Body of pancreas (tissue), 4 donors: ENCODE measurements at regions not wholly inside any gene's neighbourhood (a gene's known extent, or its start where the extent isn't known, plus 50 kb on each side); places are given as distances from the start of the nearest gene placed in this dataset.

ENCODE experiments used
- ATAC-seq: fragments of 150-250 bp; one replicate; pipeline ENCODE4 v1.9.1; 2016
- DNase-seq, 4 donors: peaks; one replicate each; pipeline ENCODE4 v3.0.0-alpha.2; 2019
- H3K27ac ChIP-seq, 4 donors: fragments of 200-600 bp; sonication (generic); 1 replicate in 3 of 4; 2 replicates in 1 of 4; pipeline versions ENCODE4 v1.5.1 to v1.6.1; 2016 to 2019; ENCODE audit warnings: mild to moderate bottlenecking in 1 of 4, mixed read lengths in 1 of 4, moderate library complexity in 1 of 4
- H3K27me3 ChIP-seq, 2 donors: fragments of 200-600 bp; sonication (generic); one replicate each; pipeline ENCODE4 v1.6.0; 2016; ENCODE audit warnings: mild to moderate bottlenecking in 1 of 2
- H3K36me3 ChIP-seq, 2 donors: fragments of 200-600 bp; sonication (generic); replicated peaks in 1 of 2; 2 replicates each; pipeline ENCODE4 v1.5.1; 2016; ENCODE audit warnings: low read depth in 2 of 2; ENCODE audit not compliant: insufficient read depth in 1 of 2
- H3K4me1 ChIP-seq: fragments of 200-600 bp; sonication (generic); one replicate; pipeline ENCODE4 v1.6.0; 2016
- H3K4me3 ChIP-seq, 2 donors: fragments of 200-600 bp; sonication (generic); 1 replicate in 1 of 2; 2 replicates in 1 of 2; pipeline ENCODE4 v1.5.1; 2016 to 2019
- H3K9me3 ChIP-seq, 3 donors: fragments of 200-600 bp; sonication (generic); 1 replicate in 2 of 3; 2 replicates in 1 of 3; pipeline ENCODE4 v1.5.1; 2016
- POLR2A ChIP-seq, 3 donors: fragments of 450-650 bp; IDR thresholded peaks; one replicate each; pipeline ENCODE4 v1.6.1; 2016; ENCODE audit warnings: antibody characterized with exemption in 3 of 3, mild to moderate bottlenecking in 2 of 3
- WGBS, 2 donors: methylation state at CpG; one replicate each; pipeline ENCODE4 v1.1.5; 2017; 5-methylcytosine and 5-hydroxymethylcytosine counted together
- intact Hi-C: fragments of 100-400 bp; cut with DNase I; formaldehyde crosslinking; loops from one replicate; pipeline ENCODE4 v1.15.1; 2023
- TF ChIP-seq, protein P1 (sequence below), 7 experiments: fragments of 450-650 bp in 4 of 7; fragments of 200-600 bp in 3 of 7; sonication (generic) in 3 of 7; IDR thresholded peaks; one replicate each; pipeline ENCODE4 v1.5.1; 2016 to 2019; ENCODE audit warnings: antibody characterized with exemption in 7 of 7

DNA sequence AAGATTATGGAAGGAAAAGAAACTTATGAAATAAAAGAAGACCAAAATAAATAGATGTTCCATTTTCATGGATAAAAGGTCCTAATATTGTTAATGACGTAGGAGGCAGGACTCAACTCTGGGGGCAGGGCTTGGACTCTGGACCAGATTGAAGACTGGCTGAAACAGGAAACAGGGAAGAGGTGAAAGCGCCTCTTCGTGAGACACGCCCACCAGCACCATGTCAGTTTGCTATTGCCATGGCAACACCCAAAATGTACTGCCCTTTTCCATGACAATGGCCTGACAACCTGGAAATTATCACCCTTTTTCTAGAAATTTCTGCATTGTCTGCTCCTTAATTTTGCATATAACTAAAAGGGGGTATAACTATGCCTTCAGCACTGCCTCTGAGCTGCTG, 1522.2 kb downstream of the TBC1D22A start:
- Histone ChIP-seq H3K27me3 (no peaks in the 10 kb centered on the region), H3K9me3 (no peaks in the 10 kb centered on the region), H3K4me1 (no peaks in the 10 kb centered on the region), H3K27ac (no peak overlapping the region), H3K36me3 (no peaks in the 10 kb centered on the region), H3K4me3 (no peak overlapping the region)
- TF ChIP-seq POLR2A (IDR thresholded peaks at IDR 0.05), result no peak
- TF ChIP-seq, protein P1, sequence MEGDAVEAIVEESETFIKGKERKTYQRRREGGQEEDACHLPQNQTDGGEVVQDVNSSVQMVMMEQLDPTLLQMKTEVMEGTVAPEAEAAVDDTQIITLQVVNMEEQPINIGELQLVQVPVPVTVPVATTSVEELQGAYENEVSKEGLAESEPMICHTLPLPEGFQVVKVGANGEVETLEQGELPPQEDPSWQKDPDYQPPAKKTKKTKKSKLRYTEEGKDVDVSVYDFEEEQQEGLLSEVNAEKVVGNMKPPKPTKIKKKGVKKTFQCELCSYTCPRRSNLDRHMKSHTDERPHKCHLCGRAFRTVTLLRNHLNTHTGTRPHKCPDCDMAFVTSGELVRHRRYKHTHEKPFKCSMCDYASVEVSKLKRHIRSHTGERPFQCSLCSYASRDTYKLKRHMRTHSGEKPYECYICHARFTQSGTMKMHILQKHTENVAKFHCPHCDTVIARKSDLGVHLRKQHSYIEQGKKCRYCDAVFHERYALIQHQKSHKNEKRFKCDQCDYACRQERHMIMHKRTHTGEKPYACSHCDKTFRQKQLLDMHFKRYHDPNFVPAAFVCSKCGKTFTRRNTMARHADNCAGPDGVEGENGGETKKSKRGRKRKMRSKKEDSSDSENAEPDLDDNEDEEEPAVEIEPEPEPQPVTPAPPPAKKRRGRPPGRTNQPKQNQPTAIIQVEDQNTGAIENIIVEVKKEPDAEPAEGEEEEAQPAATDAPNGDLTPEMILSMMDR (IDR thresholded peaks at IDR 0.05), result no peak
- intact Hi-C loops, result no loop called here
- DNase-seq (no peak), ATAC-seq (no peak)
- 75 to 76% methylated on average over 4 of the region's 4 CpGs for WGBS, 2 donors

- no peaks in the 10 kb centered on the region for H3K4me1 ChIP-seq
- no peaks in the 10 kb centered on the region for H3K36me3 ChIP-seq
- no peak overlapping the region for H3K27ac ChIP-seq
- no peak for ATAC-seq
- no peaks in the 10 kb centered on the region for H3K9me3 ChIP-seq
- H3K4me3 ChIP-seq, result no peak overlapping the region
- DNase-seq, result no peak
- H3K27me3 ChIP-seq, result no peaks in the 10 kb centered on the region
- intact Hi-C loops, result no loop called here
- 64 to 83% methylated on average over 2 of the region's 2 CpGs for WGBS, 2 donors
- no peak for TF ChIP-seq POLR2A (IDR thresholded peaks at IDR 0.05)
- TF ChIP-seq, protein P1 (IDR thresholded peaks at IDR 0.05), result no peak
These were observed 1520.4 kb downstream of the TBC1D22A start for GRCh38 chr22:48282804-48283203.

- DNase-seq, result no peak
- H3K27ac ChIP-seq, result no peak overlapping the region
- H3K36me3 ChIP-seq, result no peaks in the 10 kb centered on the region
- no peak for ATAC-seq
- 68 to 89% methylated on average over 3 to 6 of the region's 6 CpGs for WGBS, 2 donors
- no peaks in the 10 kb centered on the region for H3K9me3 ChIP-seq
- no peak overlapping the region for H3K4me3 ChIP-seq
- intact Hi-C loops, result no loop called here
- TF ChIP-seq POLR2A (IDR thresholded peaks at IDR 0.05), result no peak
- TF ChIP-seq, protein P1 (IDR thresholded peaks at IDR 0.05), result no peak
- no peaks in the 10 kb centered on the region for H3K27me3 ChIP-seq
- no peaks in the 10 kb centered on the region for H3K4me1 ChIP-seq
These were observed 1517.0 kb downstream of the TBC1D22A start for GRCh38 chr22:48279461-48279756.

DNA sequence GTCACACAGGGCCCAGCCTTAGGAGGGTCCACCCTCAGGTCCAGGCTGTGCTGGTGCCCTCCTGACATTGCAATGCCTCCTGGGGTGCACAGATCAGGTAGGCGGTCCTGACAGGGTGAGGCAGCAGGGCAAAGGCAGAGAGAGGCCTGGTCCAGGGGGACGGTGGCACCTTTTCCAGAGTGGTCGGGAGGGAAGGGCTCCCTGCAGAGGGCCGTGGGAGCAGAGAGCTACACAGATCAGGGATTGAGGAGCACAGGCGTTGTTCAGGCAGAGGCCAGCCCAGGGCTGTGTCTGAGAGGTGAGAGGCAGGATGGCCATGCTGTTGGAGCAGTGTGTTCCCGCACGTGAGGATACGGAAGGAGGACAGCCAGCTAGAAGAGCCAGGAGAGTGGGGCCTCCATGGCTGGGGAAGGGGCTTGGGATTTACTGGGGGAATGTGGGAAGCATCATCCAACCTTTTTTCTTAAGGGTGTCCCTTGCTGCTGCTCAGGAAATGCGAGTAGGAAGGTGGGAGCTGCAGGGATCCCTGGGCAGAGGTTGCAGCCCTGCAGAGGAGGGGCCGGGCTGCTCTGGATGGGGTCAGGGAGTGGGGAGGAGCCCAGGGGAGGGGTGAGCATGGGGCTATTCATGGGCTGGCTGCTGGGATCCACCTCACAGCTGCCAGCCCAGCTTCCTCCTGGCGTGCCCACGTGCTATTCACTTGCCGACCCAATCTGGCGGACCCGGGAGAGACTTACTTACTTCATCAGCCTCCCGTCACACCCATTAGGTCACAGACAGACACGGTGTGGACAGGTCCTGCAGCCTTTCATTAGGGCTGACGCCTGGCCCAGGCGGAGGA, 1516.4 kb downstream of the TBC1D22A start:
- Histone ChIP-seq H3K9me3 (no peaks in the 10 kb centered on the region), H3K27ac (no peak overlapping the region), H3K27me3 (no peaks in the 10 kb centered on the region), H3K4me1 (no peaks in the 10 kb centered on the region), H3K4me3 (no peak overlapping the region), H3K36me3 (no peaks in the 10 kb centered on the region)
- intact Hi-C loops, result no loop called here
- DNase-seq, result no peak
- no peak for ATAC-seq
- WGBS, 2 donors, result 44 to 45% methylated on average over 9 to 19 of the region's 19 CpGs
- no peak for TF ChIP-seq POLR2A (IDR thresholded peaks at IDR 0.05)
- TF ChIP-seq, protein P1 (IDR thresholded peaks at IDR 0.05), result no peak
